NCI-H1417 (cell line): ENCODE measurements at regions not wholly inside any gene's neighbourhood (a gene's known extent, or its start where the extent isn't known, plus 50 kb on each side); places are given as distances from the start of the nearest gene placed in this dataset.
"Not testable (repeated sequence)": the region's sequence is repeated elsewhere in the genome, so short reads cannot be mapped to it uniquely, and the experiment has no call there.

Source experiments
- DNase-seq, 3 experiments: peaks; one replicate each; lab custom pipeline; 2025; lab: John Stamatoyannopoulos, UW

DNA sequence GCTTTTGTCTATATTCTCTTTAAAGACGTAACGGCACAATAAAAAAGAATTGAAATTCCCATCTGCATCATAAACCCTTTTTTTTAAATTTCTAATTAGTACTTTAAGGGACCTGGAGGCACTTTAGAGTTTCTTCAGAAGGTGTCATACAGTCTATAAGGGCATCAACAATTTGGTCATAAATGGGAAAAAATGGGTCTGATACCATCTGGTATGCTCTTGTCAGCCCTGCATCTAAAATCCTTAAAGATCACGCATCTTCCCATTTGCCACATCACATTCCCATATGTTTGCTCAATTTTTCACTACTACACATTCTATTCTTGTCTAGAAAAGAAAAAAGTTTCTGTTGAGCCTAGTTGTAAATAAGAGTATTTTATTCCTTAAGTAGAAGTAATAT lies 53.8 kb downstream of the COX7C start:
- no peak for DNase-seq

DNA sequence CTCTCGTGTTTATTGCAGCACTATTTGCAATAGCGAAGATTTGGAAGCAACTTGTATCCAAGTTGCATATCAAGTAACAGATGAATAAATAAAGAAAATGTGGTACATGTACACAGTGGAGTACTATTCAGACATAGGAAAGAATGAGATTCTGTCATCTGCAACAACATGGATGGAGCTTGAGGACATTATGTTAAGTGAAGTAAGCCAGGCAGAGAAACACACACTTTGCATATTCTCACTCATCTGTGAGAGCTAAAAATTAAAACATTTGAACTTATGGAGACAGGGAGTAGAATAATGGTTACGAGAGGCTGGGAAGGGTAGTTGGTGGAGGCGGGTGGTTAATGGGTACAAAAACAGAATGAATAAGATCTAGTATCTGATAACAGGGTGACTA lies 56.3 kb downstream of the COX7C start:
- no peak for DNase-seq

DNA sequence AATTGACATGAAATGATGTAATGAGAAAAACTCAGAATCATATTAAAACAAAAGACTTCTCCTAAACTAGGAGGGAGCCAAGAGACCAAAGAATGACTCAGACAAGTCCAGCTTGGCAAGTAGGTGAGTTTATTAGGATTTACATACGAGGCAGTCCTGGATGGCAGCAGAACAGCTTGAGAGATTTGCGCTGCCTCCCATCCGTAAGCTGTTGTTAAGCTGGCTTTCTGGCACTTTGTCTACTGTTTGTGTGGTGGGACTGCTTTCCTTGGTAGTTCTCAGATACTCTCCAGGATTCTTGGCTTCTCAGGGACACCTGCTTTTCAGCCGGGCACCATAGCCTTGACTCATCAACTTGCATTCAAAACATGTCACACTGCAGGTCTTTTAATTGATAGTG lies 57.6 kb downstream of the COX7C start:
- no peak for DNase-seq

DNA sequence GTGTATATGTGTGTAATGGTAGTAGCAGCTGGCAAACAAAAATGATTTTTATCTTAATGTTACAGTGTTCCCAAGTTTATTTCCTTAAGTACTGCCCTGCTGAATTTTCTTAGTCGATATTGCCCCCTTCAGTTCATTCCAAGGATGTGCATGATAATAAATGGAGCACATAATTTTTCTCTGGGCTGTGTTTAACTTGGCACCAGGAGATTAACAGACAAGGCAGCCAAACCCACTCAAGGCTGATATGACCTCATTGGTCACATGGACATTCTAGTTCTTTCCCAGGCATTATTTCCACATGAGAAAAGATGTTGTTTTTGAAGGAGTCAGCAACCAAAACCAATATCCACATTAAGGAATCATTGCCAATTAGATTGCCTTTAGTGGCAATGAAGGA lies 61.8 kb downstream of the COX7C start:
- DNase-seq = peak; percentile 16 to 69 (median 22)

GRCh38 chr5:86679949-86680348 lies 62.2 kb downstream of the COX7C start:
- no peak for DNase-seq

GRCh38 chr5:86684222-86684621 lies 66.5 kb downstream of the COX7C start:
- DNase-seq = no peak

DNA sequence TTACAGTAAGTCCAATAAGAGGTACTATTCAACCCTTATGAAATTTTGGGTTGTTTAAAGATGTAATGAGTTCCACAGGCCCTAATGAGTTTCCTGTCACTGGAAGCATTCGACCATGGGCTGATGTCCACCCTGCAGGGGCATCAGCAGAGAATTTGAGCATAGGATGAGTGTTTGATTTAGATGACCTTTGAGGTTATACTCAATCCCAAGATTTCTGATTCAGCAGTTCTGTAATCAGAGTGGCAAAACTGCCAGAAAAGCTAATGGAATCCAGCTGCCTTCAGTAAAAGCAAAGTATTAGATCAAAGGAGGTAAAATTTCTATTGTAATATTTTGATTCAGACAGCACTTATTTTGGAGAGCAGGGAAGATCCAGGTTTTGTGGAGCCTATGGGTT lies 68.3 kb downstream of the COX7C start:
- DNase-seq = no peak

DNA sequence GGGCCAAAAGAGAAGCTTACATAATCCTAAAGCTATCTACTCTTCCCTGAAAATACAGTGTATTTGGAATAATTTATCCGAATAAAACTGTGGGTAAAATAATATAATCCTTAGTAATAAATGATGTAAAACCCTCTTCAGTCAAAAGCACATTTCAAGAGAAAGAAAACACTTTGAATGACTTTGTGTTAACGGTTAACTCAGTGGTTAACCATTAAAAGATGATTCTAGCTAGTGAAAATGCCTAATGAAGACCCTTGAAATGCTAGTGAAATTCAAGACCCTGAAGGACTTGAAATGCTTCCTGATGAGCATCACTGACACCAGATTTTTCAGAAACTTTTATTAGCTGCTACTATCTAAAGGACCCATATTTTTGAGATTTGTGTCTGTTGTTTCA lies 70.7 kb downstream of the COX7C start:
- DNase-seq = no peak

GRCh38 chr5:86689103-86689729 lies 71.5 kb downstream of the COX7C start:
- DNase-seq = no peak

- no peak for DNase-seq
Observed at GRCh38 chr5:86709157-86709881, 91.6 kb downstream of the COX7C start.

- peak in 2 of 3 experiments; percentile 13 to 54 for DNase-seq
Observed at GRCh38 chr5:86716121-86716520, 98.4 kb downstream of the COX7C start.

DNA sequence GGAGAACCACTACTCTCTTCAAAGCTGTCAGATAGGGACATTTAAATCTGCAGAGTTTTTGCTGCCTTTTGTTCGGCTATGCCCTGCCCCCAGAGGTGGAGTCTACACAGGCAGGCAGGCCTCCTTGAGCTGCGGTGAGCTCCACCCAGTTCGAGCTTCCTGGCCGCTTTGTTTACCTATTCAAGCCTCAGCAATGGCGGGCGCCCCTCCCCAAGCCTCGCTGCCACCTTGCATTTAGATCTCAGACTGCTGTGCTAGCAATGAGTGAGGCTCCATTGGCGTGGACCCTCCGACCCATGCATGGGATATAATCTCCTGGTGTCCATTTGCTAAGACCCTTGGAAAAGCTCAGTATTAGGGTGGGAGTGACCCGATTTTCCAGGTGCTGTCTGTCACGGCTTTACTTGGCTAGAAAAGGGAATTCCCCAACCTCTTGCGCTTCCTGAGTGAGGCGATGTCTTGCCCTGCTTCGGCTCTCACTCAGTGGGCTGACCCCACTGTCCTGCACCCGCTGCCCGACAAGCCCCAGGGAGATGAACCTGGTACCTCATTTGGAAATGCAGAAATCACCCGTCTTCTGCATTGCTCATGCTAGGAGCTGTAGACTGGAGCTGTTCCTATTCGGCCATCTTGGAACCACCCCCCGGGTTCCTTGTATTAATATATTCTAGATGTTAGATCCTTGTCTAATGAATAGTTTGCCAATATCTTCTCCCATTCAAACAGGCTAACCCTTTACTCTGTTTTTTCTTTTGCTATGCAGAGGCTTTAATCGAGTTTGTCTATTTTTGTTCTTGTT lies 113.8 kb downstream of the COX7C start:
- not testable (repeated sequence) for DNase-seq

GRCh38 chr5:86735370-86735769 lies 117.6 kb downstream of the COX7C start:
- DNase-seq = no peak

DNA sequence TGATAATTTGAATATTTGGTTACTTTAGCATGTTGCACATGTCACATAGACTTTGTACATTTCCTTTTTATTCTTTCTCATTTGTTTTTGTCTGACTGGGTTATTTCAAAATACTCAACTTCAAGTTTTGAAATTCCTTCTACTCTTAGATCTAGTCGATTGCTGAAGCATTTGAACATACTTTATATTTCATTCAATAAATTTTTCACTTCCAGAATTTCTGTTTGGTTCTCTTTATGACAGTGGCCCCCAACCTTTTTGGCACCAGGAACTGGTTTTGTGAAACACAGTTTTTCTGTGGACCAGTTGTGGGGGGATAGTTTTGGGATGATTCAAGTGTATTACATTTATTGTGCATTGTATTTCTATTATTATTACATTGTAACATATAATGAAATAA lies 119.8 kb downstream of the COX7C start:
- no peak for DNase-seq

- DNase-seq = no peak
Observed at GRCh38 chr5:86748538-86749105, 130.9 kb downstream of the COX7C start.

- no peak for DNase-seq
Observed at GRCh38 chr5:86749841-86750240, 132.1 kb downstream of the COX7C start.

- DNase-seq = no peak
Observed at GRCh38 chr5:86756839-86757238, 139.1 kb downstream of the COX7C start.

DNA sequence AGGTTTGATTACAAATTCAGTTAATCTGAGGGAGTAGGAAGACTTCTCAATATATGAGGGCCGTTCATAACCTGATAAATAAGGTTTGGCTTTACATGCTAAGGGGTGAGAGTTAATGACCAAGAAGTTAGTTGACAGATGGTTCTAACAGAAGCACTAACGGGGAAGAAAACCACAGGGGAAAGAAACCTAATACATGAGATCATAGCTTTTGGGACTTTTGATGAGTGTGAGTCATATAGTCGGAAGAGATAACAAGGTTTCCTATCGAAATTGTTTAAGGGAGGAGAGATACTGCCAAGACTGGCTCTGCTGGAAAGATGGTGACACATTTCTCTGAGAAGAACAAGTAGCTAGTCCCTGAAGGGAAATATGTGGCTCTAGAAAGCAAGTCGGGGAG lies 140.1 kb downstream of the COX7C start:
- DNase-seq = no peak

DNA sequence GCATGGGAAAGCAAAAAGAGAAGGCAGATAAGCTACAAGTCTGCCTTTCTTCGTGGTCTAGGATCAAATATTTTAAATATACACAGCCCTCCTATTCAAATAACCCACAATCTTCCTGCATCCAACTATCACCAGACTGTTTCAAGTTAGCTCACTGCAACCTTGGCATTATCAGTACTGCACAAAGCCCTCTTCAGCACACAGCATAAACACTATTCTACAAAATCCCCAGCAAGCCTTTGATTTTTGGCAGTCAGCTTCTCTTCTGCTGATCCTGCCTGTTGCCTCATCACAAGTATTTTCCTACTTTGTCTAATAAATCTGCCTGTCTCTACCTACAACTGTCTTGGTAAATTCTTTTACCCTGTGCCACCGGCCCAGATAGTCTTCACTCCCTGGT lies 142.9 kb downstream of the COX7C start:
- no peak for DNase-seq

DNA sequence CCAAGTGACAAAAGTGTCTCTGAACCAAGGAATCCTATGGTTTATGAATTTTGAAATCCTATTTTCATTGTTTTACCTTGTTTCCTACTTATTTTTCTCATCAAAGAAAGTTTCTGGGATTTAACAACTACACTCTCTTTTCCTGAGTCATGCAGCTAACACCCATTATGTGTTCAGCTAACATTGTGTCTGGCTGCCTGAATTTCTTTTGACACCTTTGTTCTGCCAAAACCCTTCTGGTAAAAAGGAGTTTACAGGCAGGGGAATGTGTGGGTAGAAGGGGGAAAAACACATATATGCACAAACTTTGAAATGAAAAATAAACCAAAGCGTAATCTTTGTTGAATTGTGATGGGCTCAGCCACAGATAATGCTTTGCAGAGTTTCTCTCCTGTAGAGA lies 146.2 kb downstream of the COX7C start:
- DNase-seq = no peak

DNA sequence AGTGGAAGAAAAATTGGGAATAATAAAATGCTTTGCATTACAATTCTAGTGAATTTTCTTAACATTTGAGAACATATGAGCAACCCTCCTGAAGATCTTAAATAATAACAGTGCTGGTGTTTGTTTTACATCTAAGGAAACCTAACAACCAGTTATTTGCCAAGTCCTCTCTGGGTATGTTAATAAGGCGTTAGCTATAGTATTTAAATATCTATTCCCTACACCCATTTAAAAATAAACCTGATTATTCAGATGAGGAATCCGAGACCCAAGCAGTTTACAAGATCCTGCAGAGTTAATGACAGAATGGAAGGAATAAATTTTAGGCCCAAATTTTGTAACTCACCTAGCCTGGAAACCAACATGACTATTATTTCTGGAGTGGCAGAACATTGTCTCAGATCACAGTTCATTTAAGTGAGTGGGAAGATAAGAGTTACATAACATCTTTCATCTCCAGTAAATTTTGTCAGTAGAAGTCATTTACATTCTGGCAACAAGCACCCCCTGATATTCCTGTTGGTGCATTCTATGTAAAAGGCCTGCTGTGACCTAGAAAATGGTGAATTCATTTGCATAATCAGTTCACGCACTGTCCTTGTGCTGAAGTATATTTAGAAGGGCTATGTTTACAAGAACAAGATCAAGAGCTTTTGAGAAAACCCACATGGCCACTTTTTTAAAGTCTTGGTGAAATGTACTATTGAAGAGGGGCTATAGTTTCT lies 148.2 kb downstream of the COX7C start:
- DNase-seq = no peak

DNA sequence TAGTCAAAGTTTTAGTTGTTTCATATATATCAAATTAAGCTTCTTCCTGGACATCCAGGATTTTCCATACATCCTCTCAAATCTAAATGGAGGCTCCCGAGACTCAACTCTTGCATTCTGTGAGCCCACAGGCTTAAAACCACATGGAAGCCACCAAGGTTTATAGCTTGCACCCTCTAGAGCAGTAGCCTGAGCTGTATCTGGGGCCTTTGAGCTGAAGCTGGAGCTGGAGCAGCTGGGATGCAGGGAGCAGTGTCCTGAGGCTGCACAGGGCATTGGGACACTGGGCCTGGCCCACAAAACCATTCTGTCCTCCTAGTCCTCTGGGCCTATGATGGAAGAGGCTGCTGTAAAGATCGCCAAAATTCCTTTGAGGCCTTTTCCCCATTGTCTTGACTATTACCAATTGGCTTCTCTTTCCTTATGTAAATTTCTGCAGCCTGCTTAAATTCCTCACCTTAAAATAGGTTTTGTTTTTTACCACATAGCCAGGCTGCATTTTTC lies 151.0 kb downstream of the COX7C start:
- DNase-seq = no peak
